ENCODE measurements at regions not wholly inside any gene's neighbourhood (a gene's known extent, or its start where the extent isn't known, plus 50 kb on each side); places are given as distances from the start of the nearest gene placed in this dataset.

DNA sequence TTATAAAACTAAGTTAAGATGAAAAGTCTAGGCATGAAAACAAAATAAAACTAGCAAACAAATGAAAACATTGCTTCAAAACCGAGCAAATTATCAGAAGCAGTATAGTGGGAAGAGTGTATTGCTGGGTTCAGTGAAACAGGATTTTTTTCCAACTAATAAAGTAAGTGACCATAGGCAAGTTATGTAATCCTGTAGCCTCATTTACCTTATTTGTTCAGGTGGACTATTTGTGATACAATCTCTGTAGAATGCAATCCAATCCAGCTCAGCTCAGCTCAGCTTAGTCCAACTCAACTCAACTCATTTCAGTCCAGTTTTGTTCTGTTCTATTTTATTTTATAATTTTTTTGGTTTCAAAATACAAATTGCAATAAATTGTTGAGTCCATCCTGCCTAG, 276.7 kb upstream of the LRIG3 start:
- DNase-seq = no peak

DNA sequence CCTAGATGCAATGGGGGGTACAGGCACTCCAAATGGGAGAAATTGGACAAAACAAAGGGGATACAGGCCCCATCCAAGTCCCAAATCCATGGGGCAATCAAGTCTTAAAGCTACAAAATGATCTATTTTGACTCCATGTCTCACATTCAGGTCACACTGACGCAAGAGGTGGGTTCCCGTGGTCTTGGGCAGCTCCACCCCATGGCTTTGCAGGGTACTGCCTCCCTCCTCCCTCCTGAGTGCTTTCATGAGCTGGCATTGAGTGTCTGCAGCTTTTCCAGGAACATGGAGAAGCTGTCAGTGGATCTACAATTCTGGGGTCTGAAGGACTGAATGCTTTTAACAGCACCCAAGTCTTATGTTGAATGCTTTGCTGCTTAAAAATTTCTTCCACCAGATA, 274.5 kb upstream of the LRIG3 start:
- DNase-seq = no peak

GRCh38 chr12:59193476-59194050, 273.3 kb upstream of the LRIG3 start:
- no peak for DNase-seq

DNA sequence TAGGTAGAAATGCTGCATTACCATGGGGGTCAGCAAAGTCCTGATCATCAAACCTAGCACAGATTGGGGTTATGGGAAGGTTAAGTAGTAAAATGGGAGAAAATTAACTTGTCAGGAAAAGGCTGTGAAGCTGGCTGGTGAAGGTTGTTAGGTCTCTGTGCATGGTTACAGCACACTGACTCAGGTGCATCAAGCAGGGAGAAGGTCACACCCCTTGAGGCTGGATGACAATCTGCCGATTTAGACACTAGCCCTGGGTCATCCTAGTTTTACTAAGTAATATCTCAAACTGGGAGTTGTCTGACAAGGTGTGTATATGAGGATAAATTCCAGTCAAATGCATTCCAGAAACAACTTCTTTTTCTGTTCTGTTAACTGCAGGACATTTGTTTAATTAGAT, 271.1 kb upstream of the LRIG3 start:
- no peak for DNase-seq

GRCh38 chr12:59186451-59186850, 266.1 kb upstream of the LRIG3 start:
- DNase-seq = no peak

DNA sequence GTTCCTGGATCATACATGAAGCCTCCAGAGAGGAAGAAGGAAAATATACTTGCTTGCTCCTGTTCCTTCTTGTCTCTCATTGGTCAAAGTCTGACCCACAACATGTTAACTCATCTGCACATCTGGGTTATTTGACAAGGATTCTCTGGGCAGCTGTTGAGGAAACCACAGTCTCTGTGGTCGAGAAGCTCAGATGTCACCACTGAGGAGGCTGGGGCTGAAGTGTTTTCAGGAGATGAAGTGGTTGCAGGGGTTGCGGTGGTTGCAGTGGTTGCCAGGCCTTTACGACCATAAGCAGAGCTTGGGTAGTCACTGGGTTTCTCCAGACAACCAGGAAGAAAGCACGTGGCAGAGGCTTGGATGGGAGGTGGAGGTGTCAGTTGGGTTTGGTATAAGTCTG, 265.0 kb upstream of the LRIG3 start:
- no peak for DNase-seq

DNA sequence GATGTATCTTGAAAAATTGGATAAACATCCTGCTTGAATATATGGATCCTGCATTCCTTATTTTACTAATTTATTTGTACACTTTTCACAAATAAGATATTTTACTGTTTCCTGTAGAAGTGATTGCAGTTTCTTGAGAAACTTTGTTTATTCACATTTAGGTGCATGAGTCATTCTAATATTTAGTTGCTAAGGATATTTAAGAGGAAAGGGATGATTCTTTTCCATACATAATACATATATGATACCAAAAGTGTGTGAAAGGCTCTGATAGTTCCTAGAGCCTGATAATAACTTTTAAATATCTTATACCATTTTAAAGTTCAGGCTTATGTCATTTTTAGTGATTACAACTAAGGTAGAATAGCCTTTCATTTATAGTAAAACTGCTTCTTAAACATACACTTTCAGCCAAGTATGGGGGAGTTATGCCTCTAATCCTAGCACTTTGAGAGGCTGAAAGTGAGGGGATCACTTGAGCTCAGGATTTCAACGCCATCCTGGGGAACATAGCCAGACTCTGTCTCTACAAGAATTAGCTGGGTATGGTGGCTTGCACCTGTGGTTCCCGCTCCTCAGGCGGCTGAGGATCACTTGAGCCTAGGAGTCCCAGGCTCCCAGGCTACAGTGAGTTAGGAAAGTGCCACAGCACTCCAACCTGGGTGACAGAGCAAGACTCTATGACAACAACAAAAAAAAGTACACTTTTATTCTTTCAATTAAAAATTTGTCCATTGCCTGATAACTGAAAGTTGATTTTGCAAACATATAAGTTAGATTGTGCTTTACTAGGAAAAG, 262.6 kb upstream of the LRIG3 start:
- no peak for DNase-seq

DNA sequence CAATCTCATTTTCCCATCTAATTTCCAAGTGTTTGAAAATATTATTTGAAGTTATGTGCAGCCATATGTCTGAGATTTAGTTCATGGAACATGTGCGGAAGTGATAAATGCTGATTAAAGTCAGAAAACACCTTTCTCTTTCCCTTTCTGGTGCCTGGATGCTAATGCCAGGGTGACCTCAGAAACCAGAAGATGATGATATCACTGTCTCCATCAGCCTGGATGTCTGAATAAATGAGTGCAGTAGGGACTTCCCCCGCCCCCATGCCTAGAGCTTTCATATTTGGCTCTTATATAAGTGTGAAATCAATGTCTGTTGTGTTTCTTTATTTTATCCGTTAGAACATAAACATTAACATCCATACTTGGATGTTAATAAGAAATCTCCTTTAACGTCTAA, 261.9 kb upstream of the LRIG3 start:
- DNase-seq = no peak

- no peak for DNase-seq
Observed at GRCh38 chr12:59181196-59181777, 261.0 kb upstream of the LRIG3 start.

- DNase-seq = no peak
Observed at GRCh38 chr12:59179231-59179630, 258.9 kb upstream of the LRIG3 start.

GRCh38 chr12:59173695-59174094, 253.4 kb upstream of the LRIG3 start:
- DNase-seq = no peak

DNA sequence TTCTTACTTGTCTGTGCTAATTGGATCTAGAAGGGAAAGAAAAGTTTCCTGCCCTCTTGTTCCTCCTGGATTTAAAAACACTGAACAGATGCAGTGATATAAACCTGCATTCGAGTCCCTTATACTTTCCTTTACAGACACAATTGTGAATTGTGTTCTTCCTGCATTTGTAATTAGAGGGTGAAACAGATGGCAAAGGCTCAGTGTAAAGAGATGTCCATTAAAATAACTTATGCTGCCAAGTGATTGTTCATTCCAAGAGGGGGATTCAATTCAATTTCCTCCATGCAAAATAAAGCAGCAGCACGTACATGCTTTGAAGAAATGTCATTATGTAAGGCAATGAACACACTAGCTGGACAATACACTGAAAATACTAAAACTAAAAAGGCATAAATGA, 248.3 kb upstream of the LRIG3 start:
- DNase-seq = no peak

DNA sequence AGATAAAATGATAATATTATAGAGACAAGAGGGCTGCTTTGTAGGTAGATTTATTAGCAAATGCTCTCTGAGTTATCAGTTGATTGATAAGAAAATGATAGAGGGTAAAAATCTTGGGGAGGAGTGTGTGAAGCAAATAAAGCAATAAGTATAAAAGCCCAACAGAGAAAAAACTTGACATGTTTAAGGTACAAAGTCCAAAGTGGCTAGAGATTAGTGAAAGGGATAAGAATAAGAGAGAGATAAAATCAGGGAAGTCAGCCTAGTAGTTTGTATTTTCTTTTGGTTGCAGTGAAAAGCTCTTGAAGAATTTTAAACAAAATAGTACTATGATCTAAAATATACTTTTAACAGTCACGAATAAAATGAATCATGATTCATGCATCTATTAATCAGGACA, 246.2 kb upstream of the LRIG3 start:
- no peak for DNase-seq

GRCh38 chr12:59164991-59165718, 244.9 kb upstream of the LRIG3 start:
- peak; percentile 53 for DNase-seq

GRCh38 chr12:59164226-59164625, 243.9 kb upstream of the LRIG3 start:
- no peak for DNase-seq

DNA sequence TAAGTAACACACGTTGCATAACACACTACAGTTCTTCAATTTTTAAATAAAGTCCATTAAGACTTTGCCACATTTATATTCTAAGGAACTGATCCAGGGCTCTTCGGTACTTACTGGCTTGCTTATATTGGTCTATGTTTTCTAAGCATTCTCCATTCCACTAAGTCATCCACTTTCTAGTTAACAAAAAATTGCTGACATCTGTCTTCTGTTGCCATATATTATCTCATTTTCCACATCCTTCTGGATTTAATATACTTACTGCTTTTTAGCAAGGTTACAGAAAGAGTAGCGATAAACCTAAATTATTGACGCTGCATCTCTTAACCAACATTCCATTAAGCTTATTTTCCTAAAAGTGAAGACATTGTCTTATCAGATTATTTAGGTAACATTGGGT, 238.4 kb upstream of the LRIG3 start:
- DNase-seq = no peak

GRCh38 chr12:59158066-59158465, 237.8 kb upstream of the LRIG3 start:
- DNase-seq = no peak

DNA sequence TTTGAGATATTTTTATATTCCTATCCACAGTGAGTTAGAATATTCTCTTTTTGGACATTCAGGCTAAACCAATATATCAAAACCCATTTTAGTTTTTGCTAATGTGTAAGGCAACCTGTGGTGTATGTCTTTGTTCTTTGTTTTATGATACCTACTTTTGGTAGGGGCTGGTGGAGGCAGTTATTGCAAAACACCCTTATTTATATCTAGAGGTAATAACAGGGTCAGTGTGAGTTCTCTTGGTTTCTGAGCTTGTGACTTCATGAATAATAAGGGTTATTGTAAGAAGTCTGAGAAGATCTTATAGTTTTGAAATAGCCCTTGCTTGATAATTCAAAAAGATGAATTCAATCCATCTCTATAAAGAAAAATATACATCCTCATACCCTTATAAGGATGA, 235.1 kb upstream of the LRIG3 start:
- DNase-seq = no peak

DNA sequence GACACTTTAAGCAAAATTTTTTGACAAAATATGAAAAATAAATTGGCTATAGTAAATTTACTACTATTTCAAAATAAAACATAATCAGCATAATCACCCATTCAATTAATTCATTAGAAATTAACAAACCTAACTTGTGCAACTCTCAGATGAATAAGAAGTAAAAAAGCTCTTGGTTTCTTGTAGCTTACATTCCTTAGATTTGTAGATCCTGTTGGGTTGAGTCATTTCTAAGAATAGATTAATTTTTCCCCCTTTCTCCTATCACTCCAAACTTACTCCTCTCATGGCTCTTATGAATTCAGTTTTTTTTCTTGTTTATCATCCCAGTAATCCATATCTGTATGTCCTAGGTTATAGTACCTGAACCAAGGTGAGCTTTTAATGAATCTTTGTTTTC, 230.9 kb upstream of the LRIG3 start:
- no peak for DNase-seq

DNA sequence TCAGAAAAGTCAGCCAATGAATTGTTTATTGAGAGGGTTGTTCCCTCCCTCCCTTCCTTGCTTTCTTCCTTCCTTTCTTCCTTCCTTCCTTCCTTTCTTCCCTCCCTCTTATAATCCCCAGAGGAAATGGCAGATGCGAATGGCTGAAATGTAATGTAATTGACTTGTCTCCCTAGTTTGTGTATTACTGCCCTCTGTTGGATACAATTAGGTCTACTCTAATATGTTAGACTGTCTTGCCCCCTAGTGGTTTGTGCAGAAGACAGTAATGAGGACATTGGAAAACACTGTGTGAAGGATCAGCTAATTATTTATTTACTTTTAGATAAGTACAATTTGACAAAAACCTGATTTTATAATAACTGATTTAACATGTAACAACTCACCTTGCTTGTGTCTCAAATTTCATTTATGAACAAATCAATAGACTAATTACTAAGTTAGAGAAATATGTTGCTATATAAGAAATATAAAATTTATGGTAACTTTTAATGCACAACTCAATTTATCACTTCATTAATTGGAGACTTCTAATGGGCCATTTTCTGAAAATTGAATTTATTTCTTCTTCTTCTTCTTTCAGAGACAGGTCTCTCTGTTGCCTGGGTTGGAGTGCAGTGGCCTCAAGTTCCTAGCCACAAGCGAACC, 229.8 kb upstream of the LRIG3 start:
- DNase-seq = peak; percentile 86

DNA sequence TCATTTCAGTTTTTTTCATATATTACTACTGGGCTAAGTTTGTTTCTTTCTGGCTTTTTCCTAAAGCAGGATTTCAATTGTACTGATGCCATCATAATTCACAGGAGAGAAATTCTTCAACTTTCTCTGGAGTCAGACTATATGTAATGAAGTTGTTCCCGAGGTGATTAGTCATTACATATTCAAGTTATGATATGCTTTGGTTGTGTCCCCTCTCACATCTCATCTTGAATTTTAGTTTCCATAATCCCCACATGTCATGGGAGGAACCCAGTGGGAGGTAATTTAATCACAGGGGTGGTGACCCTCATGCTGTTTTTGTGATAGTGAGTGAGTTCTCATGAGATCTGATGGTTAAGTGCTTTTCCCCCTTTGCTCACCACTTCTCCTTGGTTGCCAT, 227.5 kb upstream of the LRIG3 start:
- DNase-seq = no peak

DNA sequence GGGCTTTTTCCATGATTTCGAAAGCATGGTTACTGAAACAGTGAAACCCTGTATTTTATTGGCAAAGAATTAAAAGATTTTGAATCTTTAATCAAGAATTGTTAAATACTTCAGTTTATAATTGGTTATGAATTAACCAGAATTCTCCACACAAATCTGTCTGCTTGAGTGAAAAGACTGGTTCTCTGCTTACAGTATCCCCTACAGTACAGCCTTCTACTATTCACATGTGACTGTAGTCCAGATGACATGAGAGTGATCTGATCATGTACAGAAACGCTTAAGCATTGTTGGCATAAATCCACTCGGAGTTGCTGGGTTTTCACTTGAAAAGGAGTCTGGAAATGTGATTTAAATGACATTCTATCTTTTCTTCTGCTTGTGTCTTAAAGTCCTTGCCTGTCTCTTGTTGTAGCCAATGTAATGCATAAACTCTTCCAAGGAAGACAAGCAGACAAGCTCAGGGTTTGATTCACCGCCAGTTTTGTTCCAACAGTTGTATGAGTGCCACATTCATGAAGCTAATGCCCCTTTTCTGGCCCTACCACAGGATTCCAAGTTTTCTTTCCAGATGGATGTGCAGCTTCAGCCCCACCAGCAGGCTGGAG, 222.0 kb upstream of the LRIG3 start:
- DNase-seq = no peak

GRCh38 chr12:59134750-59135149, 214.4 kb upstream of the LRIG3 start:
- DNase-seq = no peak

Data from NCI-H1417 treated with DMSO at 0.1 percent for 48 hours (cell line).